GM21737 (cell line): ENCODE measurements at regions not wholly inside any gene's neighbourhood (a gene's known extent, or its start where the extent isn't known, plus 50 kb on each side); places are given as distances from the start of the nearest gene placed in this dataset.

Source experiments
- ATAC-seq: cut with Tn5 transposase; IDR thresholded peaks from one replicate; pipeline ENCODE4 v1.9.1; 2021; ENCODE audit warnings: mild to moderate bottlenecking, moderate library complexity; ENCODE audit not compliant: unreplicated experiment

- no peak for ATAC-seq
Measured at GRCh38 chrX:97763981-97764380, 880.3 kb downstream of the RPA4 start.

GRCh38 chrX:97766501-97767095 is 882.9 kb downstream of the RPA4 start:
- ATAC-seq, result no peak

GRCh38 chrX:97787311-97787710 is 903.6 kb downstream of the RPA4 start:
- no peak for ATAC-seq

- no peak for ATAC-seq
Measured at GRCh38 chrX:97787849-97788248, 904.1 kb downstream of the RPA4 start.

- no peak for ATAC-seq
Measured at GRCh38 chrX:97790850-97791249, 907.1 kb downstream of the RPA4 start.

- no peak for ATAC-seq
Measured at GRCh38 chrX:97797076-97797475, 913.4 kb downstream of the RPA4 start.

- ATAC-seq, result no peak
Measured at GRCh38 chrX:97806238-97806637, 922.5 kb downstream of the RPA4 start.

- ATAC-seq, result no peak
Measured at GRCh38 chrX:97806946-97807345, 923.2 kb downstream of the RPA4 start.

GRCh38 chrX:97820170-97820569 is 936.5 kb downstream of the RPA4 start:
- ATAC-seq, result no peak

GRCh38 chrX:97828471-97828870 is 944.8 kb downstream of the RPA4 start:
- ATAC-seq, result no peak

- ATAC-seq, result no peak
Measured at GRCh38 chrX:97835969-97836368, 952.3 kb downstream of the RPA4 start.

- ATAC-seq, result no peak
Measured at GRCh38 chrX:97841544-97842179, 958.0 kb downstream of the RPA4 start.

GRCh38 chrX:97842468-97843199 is 958.9 kb downstream of the RPA4 start:
- no peak for ATAC-seq

GRCh38 chrX:97843200-97843811 is 959.6 kb downstream of the RPA4 start:
- no peak for ATAC-seq

GRCh38 chrX:97844161-97844560 is 960.5 kb downstream of the RPA4 start:
- no peak for ATAC-seq

- ATAC-seq, result no peak
Measured at GRCh38 chrX:97844943-97845342, 961.2 kb downstream of the RPA4 start.

- ATAC-seq, result no peak
Measured at GRCh38 chrX:97845451-97845850, 961.7 kb downstream of the RPA4 start.

- no peak for ATAC-seq
Measured at GRCh38 chrX:97846228-97846627, 962.5 kb downstream of the RPA4 start.

- ATAC-seq, result no peak
Measured at GRCh38 chrX:97846718-97847237, 963.1 kb downstream of the RPA4 start.

GRCh38 chrX:97847885-97848679 is 964.4 kb downstream of the RPA4 start:
- ATAC-seq, result no peak

- no peak for ATAC-seq
Measured at GRCh38 chrX:97849951-97850350, 966.2 kb downstream of the RPA4 start.
